HG02763 (cell line): ENCODE measurements at regions not wholly inside any gene's neighbourhood (a gene's known extent, or its start where the extent isn't known, plus 50 kb on each side); places are given as distances from the start of the nearest gene placed in this dataset.
A peak's percentile ranks its signal among the peaks of the same experiment; 100 is the strongest.

Experiments
- ATAC-seq: cut with Tn5 transposase; IDR thresholded peaks from one replicate; pipeline ENCODE4 v1.9.1; 2021; ENCODE audit warnings: mild to moderate bottlenecking, moderate library complexity; ENCODE audit not compliant: unreplicated experiment

GRCh38 chr2:138964418-138964817 is 184.2 kb upstream of the NXPH2 start:
- ATAC-seq, result no peak

- no peak for ATAC-seq
Measured at GRCh38 chr2:138962686-138963085, 182.5 kb upstream of the NXPH2 start.

GRCh38 chr2:138960191-138960590 is 180.0 kb upstream of the NXPH2 start:
- no peak for ATAC-seq

GRCh38 chr2:138959031-138959430 is 178.8 kb upstream of the NXPH2 start:
- ATAC-seq, result no peak

GRCh38 chr2:138956116-138956515 is 175.9 kb upstream of the NXPH2 start:
- ATAC-seq, result no peak

GRCh38 chr2:138950486-138950885 is 170.3 kb upstream of the NXPH2 start:
- ATAC-seq, result no peak

GRCh38 chr2:138949517-138949916 is 169.3 kb upstream of the NXPH2 start:
- no peak for ATAC-seq

GRCh38 chr2:138948070-138948539 is 167.9 kb upstream of the NXPH2 start:
- ATAC-seq, result peak; percentile 59

- ATAC-seq, result no peak
Measured at GRCh38 chr2:138943470-138943869, 163.3 kb upstream of the NXPH2 start.

GRCh38 chr2:138942466-138942865 is 162.3 kb upstream of the NXPH2 start:
- no peak for ATAC-seq

- no peak for ATAC-seq
Measured at GRCh38 chr2:138931284-138932256, 151.4 kb upstream of the NXPH2 start.

GRCh38 chr2:138930571-138930970 is 150.4 kb upstream of the NXPH2 start:
- ATAC-seq, result no peak

- ATAC-seq, result no peak
Measured at GRCh38 chr2:138928374-138929021, 148.3 kb upstream of the NXPH2 start.

- no peak for ATAC-seq
Measured at GRCh38 chr2:138922973-138923563, 142.9 kb upstream of the NXPH2 start.

GRCh38 chr2:138919120-138919747 is 139.0 kb upstream of the NXPH2 start:
- ATAC-seq, result no peak

- ATAC-seq, result no peak
Measured at GRCh38 chr2:138910427-138910826, 130.2 kb upstream of the NXPH2 start.

GRCh38 chr2:138906549-138906948 is 126.4 kb upstream of the NXPH2 start:
- ATAC-seq, result no peak

- no peak for ATAC-seq
Measured at GRCh38 chr2:138902239-138902871, 122.2 kb upstream of the NXPH2 start.

- no peak for ATAC-seq
Measured at GRCh38 chr2:138901530-138901929, 121.3 kb upstream of the NXPH2 start.

GRCh38 chr2:138898855-138899254 is 118.7 kb upstream of the NXPH2 start:
- no peak for ATAC-seq

- ATAC-seq, result no peak
Measured at GRCh38 chr2:138897274-138897673, 117.1 kb upstream of the NXPH2 start.
